ENCODE measurements at regions not wholly inside any gene's neighbourhood (a gene's known extent, or its start where the extent isn't known, plus 50 kb on each side); places are given as distances from the start of the nearest gene placed in this dataset.
A peak's percentile ranks its signal among the peaks of the same experiment; 100 is the strongest.

DNA sequence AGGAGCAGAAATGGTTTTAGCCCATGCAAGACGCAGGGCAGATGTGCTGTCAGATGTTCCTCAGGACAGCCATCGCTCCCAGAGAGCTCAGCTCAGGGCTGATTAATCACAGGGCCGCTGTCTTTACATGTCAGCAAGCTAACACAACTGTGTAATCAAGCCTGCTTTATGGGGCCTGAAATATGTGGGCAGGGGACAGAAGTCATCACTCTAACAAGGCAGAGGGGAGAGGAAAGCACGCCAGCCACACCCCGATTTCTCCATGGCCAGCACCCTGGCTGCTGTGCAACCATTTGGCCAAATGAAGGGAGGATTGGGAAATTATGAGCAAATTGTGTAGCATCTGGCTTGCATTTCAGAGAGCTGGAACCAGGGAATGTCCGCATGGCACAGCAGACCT lies 368.8 kb downstream of the NPHP4 start:
- no peak overlapping the region for H3K4me3 ChIP-seq (ENCODE audit: low read depth, poor library complexity, severe bottlenecking)
- no peak for TF ChIP-seq POLR2A (IDR thresholded peaks at IDR 0.05)
- no peak for TF ChIP-seq CTCF (IDR thresholded peaks at IDR 0.05)
- DNase-seq (ENCODE audit: low spot score in 2 of 2), result peak; percentile 75 to 94
- intact Hi-C loops (cut with DNase I; ENCODE audit: low total_unique reads), result no loop called here
- 65 to 68% methylated on average over 6 of the region's 6 CpGs for WGBS, 2 donors

DNA sequence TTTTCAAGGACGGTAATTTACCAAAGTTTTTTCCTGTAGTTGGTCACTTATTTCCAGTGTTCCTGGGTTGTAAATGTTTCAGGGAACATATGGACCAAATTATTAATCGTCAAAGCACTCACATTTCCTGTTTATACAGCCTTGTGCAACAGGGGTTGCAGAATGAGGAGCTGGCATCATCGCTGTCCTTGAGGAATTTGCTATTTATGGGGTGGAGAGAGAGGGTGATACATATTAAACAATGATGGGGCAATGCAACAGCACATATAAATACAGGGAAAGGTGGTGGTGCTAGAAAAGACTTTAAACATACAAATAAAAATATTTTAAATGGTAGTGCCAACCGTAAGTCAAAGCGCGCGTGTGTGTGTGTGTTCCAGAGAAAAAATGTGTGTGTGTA lies 369.8 kb downstream of the NPHP4 start:
- WGBS, 2 donors, result 55 to 62% methylated on average over 7 of the region's 7 CpGs
- intact Hi-C loops (cut with DNase I; ENCODE audit: low total_unique reads), result no loop called here
- no peak overlapping the region for H3K4me3 ChIP-seq (ENCODE audit: low read depth, poor library complexity, severe bottlenecking)
- peak in 1 of 2 donors; percentile 56 for DNase-seq (ENCODE audit: low spot score in 2 of 2)
- TF ChIP-seq CTCF (IDR thresholded peaks at IDR 0.05), result no peak
- no peak for TF ChIP-seq POLR2A (IDR thresholded peaks at IDR 0.05)

- no peak for DNase-seq (ENCODE audit: low spot score in 2 of 2)
- 61 to 69% methylated on average over 7 to 8 of the region's 8 CpGs for WGBS, 2 donors
- intact Hi-C loops (cut with DNase I; ENCODE audit: low total_unique reads), result no loop called here
- no peak for TF ChIP-seq POLR2A (IDR thresholded peaks at IDR 0.05)
- TF ChIP-seq CTCF (IDR thresholded peaks at IDR 0.05), result no peak
- H3K4me3 ChIP-seq (ENCODE audit: low read depth, poor library complexity, severe bottlenecking), result no peak overlapping the region
Measured at GRCh38 chr1:5621692-5622091, 370.5 kb downstream of the NPHP4 start.

DNA sequence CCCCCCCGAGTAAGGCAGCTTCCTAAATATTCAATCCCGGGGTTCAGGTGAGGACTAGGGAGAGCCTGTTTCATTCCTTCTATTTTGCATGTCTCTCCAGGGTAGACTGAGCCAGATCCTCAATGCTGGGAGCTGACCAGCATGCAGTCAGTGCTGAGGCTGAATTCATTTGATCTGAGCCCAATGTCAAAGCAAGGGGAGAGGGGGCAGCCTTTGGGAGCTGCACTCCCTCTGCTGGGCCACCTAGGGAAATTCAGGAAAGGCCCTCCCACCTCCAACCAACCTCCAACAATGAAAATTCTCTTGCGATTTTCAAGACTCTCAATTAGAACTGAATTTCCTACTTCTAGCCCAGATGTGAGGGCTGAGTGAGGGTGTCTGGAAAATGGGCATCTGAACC lies 371.2 kb downstream of the NPHP4 start:
- intact Hi-C loops (cut with DNase I; ENCODE audit: low total_unique reads), result no loop called here
- TF ChIP-seq POLR2A (IDR thresholded peaks at IDR 0.05) (no peak), CTCF (IDR thresholded peaks at IDR 0.05) (no peak)
- no peak overlapping the region for H3K4me3 ChIP-seq (ENCODE audit: low read depth, poor library complexity, severe bottlenecking)
- 25 to 29% methylated on average over 3 of the region's 3 CpGs for WGBS, 2 donors
- DNase-seq (ENCODE audit: low spot score in 2 of 2), result no peak

GRCh38 chr1:5620418-5620817 lies 371.8 kb downstream of the NPHP4 start:
- WGBS, 2 donors, result 59 to 79% methylated on average over 3 of the region's 3 CpGs
- TF ChIP-seq POLR2A (IDR thresholded peaks at IDR 0.05) (no peak), CTCF (IDR thresholded peaks at IDR 0.05) (no peak)
- no peak overlapping the region for H3K4me3 ChIP-seq (ENCODE audit: low read depth, poor library complexity, severe bottlenecking)
- intact Hi-C loops (cut with DNase I; ENCODE audit: low total_unique reads), result no loop called here
- DNase-seq (ENCODE audit: low spot score in 2 of 2), result no peak

DNA sequence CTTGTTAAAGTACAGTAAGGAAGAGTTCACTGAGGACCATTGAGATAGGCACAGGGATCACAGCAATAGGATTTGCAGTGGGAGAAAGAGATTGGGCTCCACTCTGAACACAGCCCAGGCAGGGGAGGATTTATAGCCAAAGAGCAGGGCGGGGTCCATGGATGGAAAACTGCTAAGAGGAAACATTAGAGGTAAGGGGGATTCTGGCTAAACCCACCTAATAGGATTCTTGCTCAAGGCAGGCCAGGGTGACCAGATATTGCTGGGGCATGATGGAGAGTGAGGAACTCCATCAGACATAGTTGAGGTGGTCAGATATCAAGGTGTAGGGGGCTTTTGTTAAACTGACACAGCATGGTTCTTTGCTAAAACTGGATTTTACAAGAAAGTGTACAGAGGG lies 372.8 kb downstream of the NPHP4 start:
- no peak for DNase-seq (ENCODE audit: low spot score in 2 of 2)
- no peak overlapping the region for H3K4me3 ChIP-seq (ENCODE audit: low read depth, poor library complexity, severe bottlenecking)
- 77 to 100% methylated on average over 1 of the region's 1 CpG for WGBS, 2 donors
- intact Hi-C loops (cut with DNase I; ENCODE audit: low total_unique reads), result no loop called here
- no peak for TF ChIP-seq CTCF (IDR thresholded peaks at IDR 0.05)
- no peak for TF ChIP-seq POLR2A (IDR thresholded peaks at IDR 0.05)

All from lower leg skin (tissue), 4 donors.